KMS-11 (cell line): ENCODE measurements at regions not wholly inside any gene's neighbourhood (a gene's known extent, or its start where the extent isn't known, plus 50 kb on each side); places are given as distances from the start of the nearest gene placed in this dataset.

ENCODE experiments used
- H2AFZ ChIP-seq: fragments of 200-600 bp; sonication (generic); 2 replicates; pipeline ENCODE4 v1.6.1; 2016; ENCODE audit warnings: antibody characterized with exemption, mixed run types, low read depth
- H3K27ac ChIP-seq: fragments of 200-600 bp; sonication (generic); 2 replicates; pipeline ENCODE4 v1.6.1; 2016; ENCODE audit warnings: mild to moderate bottlenecking, mixed run types
- H3K27me3 ChIP-seq: fragments of 200-600 bp; sonication (generic); 2 replicates; pipeline ENCODE4 v1.6.1; 2017; ENCODE audit warnings: mild to moderate bottlenecking, low read depth, mixed run types, moderate library complexity; ENCODE audit not compliant: insufficient read depth
- H3K36me3 ChIP-seq: fragments of 200-600 bp; sonication (generic); 2 replicates; pipeline ENCODE4 v1.6.1; 2017; ENCODE audit warnings: mild to moderate bottlenecking, mixed run types; ENCODE audit not compliant: insufficient read depth
- H3K4me1 ChIP-seq: fragments of 200-600 bp; sonication (generic); 2 replicates; pipeline ENCODE4 v1.6.1; 2016; ENCODE audit warnings: mild to moderate bottlenecking, low read depth, mixed run types; ENCODE audit not compliant: poor library complexity, severe bottlenecking
- H3K4me2 ChIP-seq: fragments of 200-600 bp; sonication (generic); 2 replicates; pipeline ENCODE4 v1.7.0; 2016; ENCODE audit warnings: mild to moderate bottlenecking, mixed run types
- H3K4me3 ChIP-seq: fragments of 200-600 bp; sonication (generic); IDR thresholded peaks from 2 replicates; pipeline ENCODE4 v1.6.1; 2017; ENCODE audit warnings: low read depth, low read length, mixed read lengths; ENCODE audit not compliant: insufficient read depth
- H3K79me2 ChIP-seq: fragments of 200-600 bp; sonication (generic); 2 replicates; pipeline ENCODE4 v1.6.1; 2016; ENCODE audit warnings: low read depth, mixed run types; ENCODE audit not compliant: insufficient read depth
- H3K9ac ChIP-seq: fragments of 200-600 bp; sonication (generic); 2 replicates; pipeline ENCODE4 v1.6.1; 2016; ENCODE audit warnings: mild to moderate bottlenecking, mixed run types
- H4K20me1 ChIP-seq: fragments of 200-600 bp; sonication (generic); 2 replicates; pipeline ENCODE4 v1.6.1; 2016; ENCODE audit warnings: mild to moderate bottlenecking, mixed run types; ENCODE audit not compliant: insufficient read depth
- CTCF ChIP-seq: fragments of 200-600 bp; sonication (generic); conservative IDR thresholded peaks from 2 replicates; pipeline ENCODE4 v1.6.1; 2017; ENCODE audit warnings: low read depth, mild to moderate bottlenecking, antibody characterized with exemption, low read length, moderate library complexity, mixed read lengths

GRCh38 chr1:57922130-57922529 is 498.3 kb upstream of the DAB1 start:
- Histone ChIP-seq H2AFZ (no peak overlapping the region), H3K4me1 (no peaks in the 10 kb centered on the region), H3K9ac (no peak overlapping the region), H3K27me3 (no peaks in the 10 kb centered on the region), H4K20me1 (no peaks in the 10 kb centered on the region), H3K4me2 (no peak overlapping the region), H3K4me3 (no peak overlapping the region), H3K27ac (no peak overlapping the region), H3K36me3 (no peaks in the 10 kb centered on the region), H3K79me2 (no peaks in the 10 kb centered on the region)
- no peak for TF ChIP-seq CTCF

- H3K79me2 ChIP-seq, result no peaks in the 10 kb centered on the region
- H3K9ac ChIP-seq, result no peak overlapping the region
- TF ChIP-seq CTCF, result no peak
- no peaks in the 10 kb centered on the region for H3K27me3 ChIP-seq
- H3K4me3 ChIP-seq, result no peak overlapping the region
- no peak overlapping the region for H3K27ac ChIP-seq
- no peaks in the 10 kb centered on the region for H3K4me1 ChIP-seq
- no peaks in the 10 kb centered on the region for H3K36me3 ChIP-seq
- H4K20me1 ChIP-seq, result no peaks in the 10 kb centered on the region
- H3K4me2 ChIP-seq, result no peak overlapping the region
- H2AFZ ChIP-seq, result no peak overlapping the region
These were observed 492.2 kb upstream of the DAB1 start for GRCh38 chr1:57916041-57916440.

GRCh38 chr1:57911427-57911826 is 487.6 kb upstream of the DAB1 start:
- no peak overlapping the region for H3K4me3 ChIP-seq
- H3K4me2 ChIP-seq, result no peak overlapping the region
- no peaks in the 10 kb centered on the region for H3K4me1 ChIP-seq
- H4K20me1 ChIP-seq, result no peaks in the 10 kb centered on the region
- no peaks in the 10 kb centered on the region for H3K79me2 ChIP-seq
- H3K27ac ChIP-seq, result no peak overlapping the region
- no peaks in the 10 kb centered on the region for H3K36me3 ChIP-seq
- H3K27me3 ChIP-seq, result no peaks in the 10 kb centered on the region
- no peak overlapping the region for H2AFZ ChIP-seq
- no peak for TF ChIP-seq CTCF
- H3K9ac ChIP-seq, result no peak overlapping the region

- Histone ChIP-seq H3K4me1 (no peaks in the 10 kb centered on the region), H3K9ac (no peak overlapping the region), H3K36me3 (no peaks in the 10 kb centered on the region), H3K27me3 (no peaks in the 10 kb centered on the region), H4K20me1 (no peaks in the 10 kb centered on the region), H3K4me2 (no peak overlapping the region), H2AFZ (no peak overlapping the region), H3K79me2 (no peaks in the 10 kb centered on the region), H3K4me3 (no peak overlapping the region), H3K27ac (no peak overlapping the region)
- no peak for TF ChIP-seq CTCF
These were observed 486.9 kb upstream of the DAB1 start for GRCh38 chr1:57910782-57911181.

GRCh38 chr1:57910305-57910704 is 486.4 kb upstream of the DAB1 start:
- Histone ChIP-seq H3K79me2 (no peaks in the 10 kb centered on the region), H3K27ac (no peak overlapping the region), H3K4me1 (no peaks in the 10 kb centered on the region), H4K20me1 (no peaks in the 10 kb centered on the region), H3K36me3 (no peaks in the 10 kb centered on the region), H2AFZ (no peak overlapping the region), H3K4me3 (no peak overlapping the region), H3K4me2 (no peak overlapping the region), H3K9ac (no peak overlapping the region), H3K27me3 (no peaks in the 10 kb centered on the region)
- no peak for TF ChIP-seq CTCF
